ENCODE measurements at regions not wholly inside any gene's neighbourhood (a gene's known extent, or its start where the extent isn't known, plus 50 kb on each side); places are given as distances from the start of the nearest gene placed in this dataset.

GRCh38 chr1:166221316-166221715, 54.5 kb upstream of the FAM78B start:
- H3K9me3 Mint-ChIP-seq: peaks cover 8 to 10% of the 10 kb centered on the region in 2 experiments; a peak in 4 of 5 replicates
- no peak overlapping the region for H3K4ac ChIP-seq (ENCODE audit: low read depth, low read length)
- H2BK12ac ChIP-seq (ENCODE audit: insufficient read length, low read depth, low read length): no peak overlapping the region
- no peaks in the 10 kb centered on the region for H3K4me1 ChIP-seq (ENCODE audit: insufficient read depth, low read length)
- no peak overlapping the region for H3T11ph ChIP-seq (ENCODE audit: low read length)
- no peak overlapping the region for H4K91ac ChIP-seq (ENCODE audit: insufficient read length, low read depth, low read length)
- H3K23ac ChIP-seq (ENCODE audit: insufficient read length, low read depth, low read length): no peak overlapping the region
- no peaks in the 10 kb centered on the region for H3K79me1 ChIP-seq (ENCODE audit: insufficient read depth, low read depth, low read length, poor library complexity, severe bottlenecking)
- no peak for DNase-seq
- H3K36me3 Mint-ChIP-seq (ENCODE audit: insufficient read depth in 1 of 3, low read depth in 3 of 3): no peaks in the 10 kb centered on the region
- no peaks in the 10 kb centered on the region for H3K79me2 ChIP-seq (ENCODE audit: insufficient read depth, low read length)
- H3K4me2 ChIP-seq (ENCODE audit: insufficient read depth, insufficient read length, low read length): no peak overlapping the region
- WGBS (ENCODE audit: extremely low coverage, insufficient read length, low lambda C conversion rate): no CpG with 5 or more reads among the region's 1 CpG
- H2BK120ac ChIP-seq (ENCODE audit: low read depth, low read length, poor library complexity, severe bottlenecking): no peak overlapping the region
- no peaks in the 10 kb centered on the region for H3K27me3 ChIP-seq (ENCODE audit: insufficient read depth, low read length)
- H3K18ac ChIP-seq (ENCODE audit: insufficient read length, low read depth, low read length): no peak overlapping the region
- H4K20me1 ChIP-seq (ENCODE audit: control insufficient read depth, insufficient read depth, insufficient read length): no peaks in the 10 kb centered on the region
- peaks cover 1% of the 10 kb centered on the region; the same call in 1 of the 2 replicates for H3K27me3 Mint-ChIP-seq (ENCODE audit: low read depth)
- H2BK20ac ChIP-seq (ENCODE audit: low read depth, low read length, poor library complexity, severe bottlenecking): no peak overlapping the region
- H2BK5ac ChIP-seq (ENCODE audit: insufficient read length, low read length): no peak overlapping the region
- no peaks in the 10 kb centered on the region for H3K4me1 Mint-ChIP-seq
- TF ChIP-seq CTCF (conservative IDR thresholded peaks at IDR 0.05): no peak
- H2AFZ ChIP-seq (ENCODE audit: low read length): no peak overlapping the region
- no peak overlapping the region for H2AK5ac ChIP-seq (ENCODE audit: insufficient read length, low read length)
- H3K4me3 Mint-ChIP-seq: no peak overlapping the region
- H3K27ac Mint-ChIP-seq: no peak overlapping the region
- no peak overlapping the region for H3K56ac ChIP-seq (ENCODE audit: insufficient read length, low read depth, low read length)
- no peak overlapping the region for H3K27ac ChIP-seq (ENCODE audit: insufficient read length, low read depth, low read length)
- H3K23me2 ChIP-seq (ENCODE audit: insufficient read length, low read depth, low read length, poor library complexity, severe bottlenecking): no peaks in the 10 kb centered on the region
- H4K8ac ChIP-seq (replicated peaks; ENCODE audit: insufficient read length, low read depth, low read length): no peak overlapping the region
- H4K5ac ChIP-seq (ENCODE audit: insufficient read length, low read depth, low read length): no peak overlapping the region
- H3K9me3 ChIP-seq (ENCODE audit: control insufficient read depth, low read depth, low read length): no peaks in the 10 kb centered on the region
- H2BK15ac ChIP-seq (ENCODE audit: low read depth, low read length): no peak overlapping the region
- no peak overlapping the region for H3K14ac ChIP-seq (ENCODE audit: insufficient read depth, low read length)
- H3K9ac ChIP-seq (ENCODE audit: extremely low read depth, insufficient read length, low read length): no peak overlapping the region

Measured in H9 (cell line).